GM12878 (cell line): ENCODE measurements at regions not wholly inside any gene's neighbourhood (a gene's known extent, or its start where the extent isn't known, plus 50 kb on each side); places are given as distances from the start of the nearest gene placed in this dataset.

Experiments used
- ATAC-seq: fragments of 200-7000 bp; cut with Tn5 transposase; 3 replicates; pipeline ENCODE4 v1.9.1; 2020; ENCODE audit warnings: mild to moderate bottlenecking, moderate library complexity
- BruUV-seq: library from RNA; stranded (reverse); fragments of 400-500 nt; replicated peaks from 2 replicates; lab custom pipeline; 2021; lab: Mats Ljungman, UMichigan
- CTCF ChIA-PET: fragments of 300-600 bp; sonication (Branson Sonifier 250); formaldehyde crosslinking; extraction: SDS; loops from one replicate; lab custom pipeline; 2021; ENCODE audit warnings: inconsistent platforms; lab: Yijun Ruan, JAX
- POLR2A ChIA-PET: fragments of 350-600 bp; formaldehyde crosslinking; extraction: SDS; loops from one replicate; lab custom pipeline; 2021; ENCODE audit warnings: inconsistent platforms; lab: Charles Lee
- RAD21 ChIA-PET: fragments of 300-600 bp; sonication (Branson Sonifier 250); formaldehyde crosslinking; loops from one replicate; lab custom pipeline; 2023; ENCODE audit warnings: antibody characterized with exemption; ENCODE audit not compliant: unreplicated experiment; lab: Charles Lee
- SMC1A ChIA-PET: fragments of 300-600 bp; sonication (Branson Sonifier 250); formaldehyde crosslinking; loops from one replicate; lab custom pipeline; 2023; ENCODE audit not compliant: unreplicated experiment, uncharacterized antibody; lab: Charles Lee
- DNase-seq: peaks from one replicate; pipeline ENCODE4 v3.0.0-alpha.2; 2011; ENCODE audit warnings: low read depth, low spot score
- FAIRE-seq: peaks from 3 replicates; lab custom pipeline; 2011; peaks lifted over from hg19 to GRCh38; lab: Jason Lieb, UNC
- H2AFZ ChIP-seq: 2 replicates; pipeline ENCODE4 v1.6.0; 2011; ENCODE audit warnings: low read depth, low read length, control low read depth; ENCODE audit not compliant: control insufficient read depth
- H3K27ac ChIP-seq: 2 replicates; pipeline ENCODE4 v1.5.1; 2011; ENCODE audit warnings: control low read depth; ENCODE audit not compliant: control insufficient read depth, insufficient read depth
- H3K27me3 ChIP-seq, 2 experiments: replicated peaks in 1 of 2; 2 replicates each; pipeline versions ENCODE4 v1.6.0 to v1.6.1; 2011; ENCODE audit warnings: low read length in 1 of 2; ENCODE audit not compliant: control insufficient read depth in 2 of 2, insufficient read depth in 2 of 2
- H3K36me3 ChIP-seq, 2 experiments: 2 replicates each; pipeline ENCODE4 v1.5.1; 2011; ENCODE audit warnings: low read length in 1 of 2; ENCODE audit not compliant: control insufficient read depth in 2 of 2, insufficient read depth in 2 of 2
- H3K4me1 ChIP-seq: 2 replicates; pipeline ENCODE4 v1.6.1; 2011; ENCODE audit warnings: mild to moderate bottlenecking, low read length, moderate library complexity, mixed read lengths; ENCODE audit not compliant: control insufficient read depth, insufficient read depth
- H3K4me2 ChIP-seq: 2 replicates; pipeline ENCODE4 v1.6.0; 2011; ENCODE audit warnings: control low read depth; ENCODE audit not compliant: control insufficient read depth, insufficient read depth
- H3K4me3 ChIP-seq: fragments of 200-600 bp; sonication (generic); 2 replicates; pipeline ENCODE4 v1.5.1; 2016
- H3K79me2 ChIP-seq: 2 replicates; pipeline ENCODE4 v1.6.0; 2011; ENCODE audit warnings: low read length; ENCODE audit not compliant: control insufficient read depth, insufficient read depth
- H3K9ac ChIP-seq: 2 replicates; pipeline ENCODE4 v1.8.0; 2011; ENCODE audit warnings: low read length, control low read depth, mixed read lengths; ENCODE audit not compliant: control insufficient read depth, insufficient read depth
- H3K9me3 ChIP-seq: replicated peaks from 3 replicates; pipeline ENCODE4 v1.5.1; 2011; ENCODE audit warnings: mild to moderate bottlenecking, low read length; ENCODE audit not compliant: control insufficient read depth, insufficient read depth
- H4K20me1 ChIP-seq: 2 replicates; pipeline ENCODE4 v1.6.0; 2011; ENCODE audit not compliant: control insufficient read depth, insufficient read depth
- BHLHE40 ChIP-seq, 2 experiments: fragments of 450-650 bp in 1 of 2; IDR thresholded peaks; 2 replicates each; pipeline ENCODE4 v1.6.1; 2011 to 2017; ENCODE audit warnings: low read depth in 2 of 2, borderline replicate concordance in 1 of 2, improper control_type of control experiment in 1 of 2, low read length in 1 of 2, mild to moderate bottlenecking in 1 of 2
- KDM1A ChIP-seq: fragments of 200-600 bp; sonication (generic); IDR thresholded peaks from 2 replicates; pipeline ENCODE4 v1.6.1; 2016; ENCODE audit warnings: borderline replicate concordance
- NFXL1 ChIP-seq: fragments of 450-650 bp; IDR thresholded peaks from 2 replicates; pipeline ENCODE4 v1.6.1; 2017; ENCODE audit warnings: antibody characterized with exemption, mild to moderate bottlenecking, borderline replicate concordance
- POU2F2 ChIP-seq: IDR thresholded peaks from 3 replicates; pipeline ENCODE4 v1.6.1; 2011; ENCODE audit warnings: low read depth, mild to moderate bottlenecking, low read length, borderline replicate concordance
- ZNF274 ChIP-seq: IDR thresholded peaks from one replicate; pipeline ENCODE4 v1.8.0; 2011; ENCODE audit not compliant: insufficient read length, insufficient read depth
- WGBS: methylation state at CpG from one replicate; pipeline ENCODE4 v1.1.6; 2016; ENCODE audit warnings: low lambda C conversion rate; ENCODE audit not compliant: insufficient replicate concordance, insufficient coverage; ENCODE audit errors: missing lambda C conversion rate; 5-methylcytosine and 5-hydroxymethylcytosine counted together
- in situ Hi-C: fragments of 300-500 bp; cut with MboI; formaldehyde crosslinking; loops from 9 replicates; pipeline ENCODE4 v1.14.3; 2018; ENCODE audit warnings: mixed read lengths
- intact Hi-C: fragments of 100-400 bp; cut with micrococcal nuclease; formaldehyde crosslinking; loops from one replicate; pipeline ENCODE4 v1.14.2; 2022; ENCODE audit not compliant: unreplicated experiment
- TF ChIP-seq, protein P1 (sequence below): fragments of 450-650 bp; IDR thresholded peaks from 2 replicates; pipeline ENCODE4 v1.6.1; 2017; ENCODE audit warnings: antibody characterized with exemption, mild to moderate bottlenecking, moderate library complexity
- TF ChIP-seq, protein P2 (sequence below): fragments of 450-650 bp; formaldehyde crosslinking; IDR thresholded peaks from 2 replicates; pipeline ENCODE4 v1.4.0; 2020; ENCODE audit warnings: mild to moderate bottlenecking, moderate library complexity

DNA sequence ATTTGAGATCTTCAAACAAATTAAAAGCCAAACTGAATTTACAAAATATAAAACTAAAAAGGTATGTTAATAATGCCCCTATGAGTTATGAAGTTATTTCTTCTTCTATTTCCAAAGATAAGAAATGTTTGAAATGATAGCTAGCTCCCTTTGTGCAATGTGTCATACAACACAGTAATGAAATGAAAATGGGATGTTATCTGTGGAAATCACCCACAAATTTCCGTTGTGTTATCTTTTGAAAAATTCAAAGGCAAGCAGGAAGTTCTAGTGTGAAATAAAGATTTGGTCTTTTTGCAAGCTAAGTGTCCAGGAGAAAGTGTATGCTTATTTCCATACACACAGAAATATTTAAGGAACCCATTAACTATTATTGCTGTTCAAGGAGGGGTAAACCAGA is 375.3 kb upstream of the PRR16 start (continued):
- TF ChIP-seq, protein P1, sequence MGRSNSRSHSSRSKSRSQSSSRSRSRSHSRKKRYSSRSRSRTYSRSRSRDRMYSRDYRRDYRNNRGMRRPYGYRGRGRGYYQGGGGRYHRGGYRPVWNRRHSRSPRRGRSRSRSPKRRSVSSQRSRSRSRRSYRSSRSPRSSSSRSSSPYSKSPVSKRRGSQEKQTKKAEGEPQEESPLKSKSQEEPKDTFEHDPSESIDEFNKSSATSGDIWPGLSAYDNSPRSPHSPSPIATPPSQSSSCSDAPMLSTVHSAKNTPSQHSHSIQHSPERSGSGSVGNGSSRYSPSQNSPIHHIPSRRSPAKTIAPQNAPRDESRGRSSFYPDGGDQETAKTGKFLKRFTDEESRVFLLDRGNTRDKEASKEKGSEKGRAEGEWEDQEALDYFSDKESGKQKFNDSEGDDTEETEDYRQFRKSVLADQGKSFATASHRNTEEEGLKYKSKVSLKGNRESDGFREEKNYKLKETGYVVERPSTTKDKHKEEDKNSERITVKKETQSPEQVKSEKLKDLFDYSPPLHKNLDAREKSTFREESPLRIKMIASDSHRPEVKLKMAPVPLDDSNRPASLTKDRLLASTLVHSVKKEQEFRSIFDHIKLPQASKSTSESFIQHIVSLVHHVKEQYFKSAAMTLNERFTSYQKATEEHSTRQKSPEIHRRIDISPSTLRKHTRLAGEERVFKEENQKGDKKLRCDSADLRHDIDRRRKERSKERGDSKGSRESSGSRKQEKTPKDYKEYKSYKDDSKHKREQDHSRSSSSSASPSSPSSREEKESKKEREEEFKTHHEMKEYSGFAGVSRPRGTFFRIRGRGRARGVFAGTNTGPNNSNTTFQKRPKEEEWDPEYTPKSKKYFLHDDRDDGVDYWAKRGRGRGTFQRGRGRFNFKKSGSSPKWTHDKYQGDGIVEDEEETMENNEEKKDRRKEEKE = no peak
- no peak for TF ChIP-seq BHLHE40 (IDR thresholded peaks at IDR 0.05; ENCODE audit: borderline replicate concordance in 1 of 2, low read depth in 2 of 2, low read length in 1 of 2)
- TF ChIP-seq NFXL1 = no peak
- no peak for TF ChIP-seq ZNF274
- no peak for TF ChIP-seq KDM1A
- no peak for TF ChIP-seq POU2F2

- ChIA-PET SMC1A (no interaction called here), RAD21 (no interaction called here), POLR2A (no interaction called here), CTCF (no interaction called here)
- H3K27ac ChIP-seq = no peak overlapping the region
- in situ Hi-C loops = no loop called here
- 32% methylated on average over 3 of the region's 3 CpGs for WGBS
- no peak overlapping the region for H3K4me3 ChIP-seq
- TF ChIP-seq, protein P2, sequence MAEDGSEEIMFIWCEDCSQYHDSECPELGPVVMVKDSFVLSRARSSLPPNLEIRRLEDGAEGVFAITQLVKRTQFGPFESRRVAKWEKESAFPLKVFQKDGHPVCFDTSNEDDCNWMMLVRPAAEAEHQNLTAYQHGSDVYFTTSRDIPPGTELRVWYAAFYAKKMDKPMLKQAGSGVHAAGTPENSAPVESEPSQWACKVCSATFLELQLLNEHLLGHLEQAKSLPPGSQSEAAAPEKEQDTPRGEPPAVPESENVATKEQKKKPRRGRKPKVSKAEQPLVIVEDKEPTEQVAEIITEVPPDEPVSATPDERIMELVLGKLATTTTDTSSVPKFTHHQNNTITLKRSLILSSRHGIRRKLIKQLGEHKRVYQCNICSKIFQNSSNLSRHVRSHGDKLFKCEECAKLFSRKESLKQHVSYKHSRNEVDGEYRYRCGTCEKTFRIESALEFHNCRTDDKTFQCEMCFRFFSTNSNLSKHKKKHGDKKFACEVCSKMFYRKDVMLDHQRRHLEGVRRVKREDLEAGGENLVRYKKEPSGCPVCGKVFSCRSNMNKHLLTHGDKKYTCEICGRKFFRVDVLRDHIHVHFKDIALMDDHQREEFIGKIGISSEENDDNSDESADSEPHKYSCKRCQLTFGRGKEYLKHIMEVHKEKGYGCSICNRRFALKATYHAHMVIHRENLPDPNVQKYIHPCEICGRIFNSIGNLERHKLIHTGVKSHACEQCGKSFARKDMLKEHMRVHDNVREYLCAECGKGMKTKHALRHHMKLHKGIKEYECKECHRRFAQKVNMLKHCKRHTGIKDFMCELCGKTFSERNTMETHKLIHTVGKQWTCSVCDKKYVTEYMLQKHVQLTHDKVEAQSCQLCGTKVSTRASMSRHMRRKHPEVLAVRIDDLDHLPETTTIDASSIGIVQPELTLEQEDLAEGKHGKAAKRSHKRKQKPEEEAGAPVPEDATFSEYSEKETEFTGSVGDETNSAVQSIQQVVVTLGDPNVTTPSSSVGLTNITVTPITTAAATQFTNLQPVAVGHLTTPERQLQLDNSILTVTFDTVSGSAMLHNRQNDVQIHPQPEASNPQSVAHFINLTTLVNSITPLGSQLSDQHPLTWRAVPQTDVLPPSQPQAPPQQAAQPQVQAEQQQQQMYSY (CRISPR knock-in tag) = no peak
- H4K20me1 ChIP-seq = no peaks in the 10 kb centered on the region
- BruUV-seq = no TSS peak
- DNase-seq (no peak), FAIRE-seq (no peak), ATAC-seq (no peak)
- H3K36me3 ChIP-seq = no peaks in the 10 kb centered on the region
- intact Hi-C loops = no loop called here
- no peaks in the 10 kb centered on the region for H3K9me3 ChIP-seq
- H3K27me3 ChIP-seq = no peaks in the 10 kb centered on the region
- H3K4me1 ChIP-seq = no peaks in the 10 kb centered on the region
- H3K4me2 ChIP-seq = no peak overlapping the region
- no peak overlapping the region for H3K9ac ChIP-seq
- H2AFZ ChIP-seq = no peak overlapping the region
- no peaks in the 10 kb centered on the region for H3K79me2 ChIP-seq
Measured at GRCh38 chr5:120091376-120091948, 372.6 kb upstream of the PRR16 start.
